GM19043 (cell line): ENCODE measurements at regions not wholly inside any gene's neighbourhood (a gene's known extent, or its start where the extent isn't known, plus 50 kb on each side); places are given as distances from the start of the nearest gene placed in this dataset.

Experiments
- ATAC-seq: cut with Tn5 transposase; IDR thresholded peaks from one replicate; pipeline ENCODE4 v1.9.1; 2021; ENCODE audit warnings: low read depth; ENCODE audit not compliant: unreplicated experiment

GRCh38 chr9:90979138-90979551, 177.5 kb downstream of the SYK start:
- no peak for ATAC-seq

DNA sequence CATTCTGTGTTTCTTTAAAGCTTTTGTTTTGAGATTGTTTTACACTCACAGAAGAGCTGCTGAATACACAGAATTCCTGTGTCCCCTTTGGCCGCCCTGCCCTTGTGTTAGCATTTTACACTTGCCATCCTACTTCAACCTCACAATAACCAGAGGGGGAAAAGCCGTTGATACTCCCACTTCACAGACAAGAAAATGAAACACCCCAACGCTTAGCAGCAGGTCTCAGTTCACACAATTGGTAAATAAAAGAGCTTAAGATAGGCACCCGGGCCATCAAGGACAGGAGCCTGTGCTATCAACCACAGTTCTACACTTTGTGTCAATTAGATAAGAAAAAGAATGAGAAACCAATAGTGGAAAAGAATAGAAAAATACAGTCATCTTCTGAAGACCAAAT, 178.0 kb downstream of the SYK start:
- ATAC-seq = no peak

- no peak for ATAC-seq
These were observed 180.1 kb downstream of the SYK start for GRCh38 chr9:90981726-90982125.

- no peak for ATAC-seq
These were observed 181.8 kb downstream of the SYK start for GRCh38 chr9:90983394-90983793.

- no peak for ATAC-seq
These were observed 184.0 kb downstream of the SYK start for GRCh38 chr9:90985631-90986030.

DNA sequence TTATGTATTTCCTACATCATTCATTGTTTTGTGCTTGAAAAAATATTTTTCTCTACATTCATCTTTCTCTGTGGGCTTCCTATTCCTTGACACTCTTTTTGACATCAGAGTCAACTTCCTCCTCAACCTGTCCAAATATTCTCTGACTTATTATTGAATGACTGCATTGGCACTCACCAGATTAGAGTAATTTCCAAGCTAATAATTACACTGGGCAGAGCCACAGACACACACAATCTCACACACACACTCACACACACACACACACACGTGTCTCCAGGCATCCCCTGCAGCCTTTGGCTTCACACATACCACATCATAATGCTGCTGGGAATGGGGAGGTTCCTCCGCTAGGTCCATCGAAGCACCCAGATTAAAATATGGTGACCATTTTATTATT, 184.5 kb downstream of the SYK start:
- ATAC-seq = no peak

DNA sequence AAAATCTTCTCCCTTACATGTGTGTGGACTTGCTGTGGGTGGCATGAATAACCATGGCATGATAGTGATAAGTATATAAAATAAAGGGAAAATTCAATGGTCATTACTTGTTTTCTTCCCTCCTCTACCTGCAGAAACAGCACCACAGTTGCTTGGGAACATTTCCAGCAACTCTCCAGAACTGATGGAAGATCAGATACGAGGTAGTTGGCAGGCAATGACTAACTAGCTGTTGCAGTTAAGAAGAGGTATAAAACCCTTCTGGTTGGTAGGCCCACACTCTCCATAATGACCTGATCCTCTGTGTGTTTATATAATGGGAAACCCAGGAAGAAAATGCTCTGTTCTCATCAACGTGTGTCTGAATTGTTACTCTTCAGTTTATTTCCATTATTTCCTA, 185.9 kb downstream of the SYK start:
- ATAC-seq = no peak

DNA sequence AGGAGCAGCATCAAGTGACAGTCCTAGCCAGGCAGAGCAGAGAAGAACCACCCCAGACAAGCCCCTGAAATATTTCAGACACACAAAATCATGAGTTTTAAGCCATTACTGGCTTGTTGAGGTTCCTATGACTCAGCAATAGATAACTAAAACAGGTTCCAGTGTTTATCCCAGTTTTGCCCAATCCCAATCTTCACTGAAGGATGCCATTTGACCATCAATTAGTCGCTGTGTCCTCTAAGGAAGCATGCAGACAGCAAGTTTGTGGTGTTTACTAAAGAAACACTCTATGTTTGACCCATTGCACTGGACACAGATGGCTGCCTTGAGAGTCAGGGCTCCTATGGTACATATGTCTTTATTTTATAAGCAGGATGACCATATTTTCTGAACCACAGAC, 186.7 kb downstream of the SYK start:
- ATAC-seq = no peak

DNA sequence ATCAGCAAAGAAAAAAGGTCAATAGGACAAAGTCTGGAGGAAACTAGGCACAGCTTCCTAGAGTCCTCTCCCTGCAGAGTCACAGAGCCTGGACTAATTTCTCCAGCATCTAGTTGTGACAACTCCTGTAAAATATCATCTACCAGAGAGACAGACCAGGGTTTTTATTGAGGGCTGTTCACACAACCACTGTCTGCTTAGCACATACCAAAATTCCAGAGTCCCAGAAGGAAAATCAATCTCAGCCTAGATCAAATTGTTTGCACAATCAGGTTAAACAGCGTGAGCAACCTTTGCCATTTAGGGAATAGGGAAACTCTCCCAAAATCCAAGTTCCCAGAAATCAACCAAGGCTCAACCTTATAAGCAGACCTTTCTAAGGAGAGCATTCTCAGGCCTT, 190.3 kb downstream of the SYK start:
- ATAC-seq = no peak

- ATAC-seq = no peak
These were observed 193.9 kb downstream of the SYK start for GRCh38 chr9:90995516-90995915.

GRCh38 chr9:90996154-90997065, 194.8 kb downstream of the SYK start:
- no peak for ATAC-seq

DNA sequence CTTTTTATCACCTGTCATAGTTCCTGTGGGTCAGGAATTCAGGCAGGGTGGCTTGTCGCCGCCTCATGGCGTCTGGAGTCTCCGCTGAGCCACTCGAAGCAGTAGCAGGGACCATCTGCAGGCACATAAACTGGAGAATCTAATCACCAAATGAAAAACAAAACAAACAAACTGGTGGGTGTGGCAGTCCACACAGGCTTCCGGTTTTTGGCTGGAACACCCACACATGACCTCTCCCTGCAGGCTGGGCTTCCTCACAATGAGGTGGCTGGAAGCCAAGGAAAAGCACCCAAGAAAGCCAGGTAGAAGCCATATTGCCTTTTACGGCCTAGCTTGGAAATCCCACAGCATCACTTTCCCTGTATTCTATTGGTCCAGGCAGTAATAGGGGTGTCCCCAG, 197.0 kb downstream of the SYK start:
- no peak for ATAC-seq

GRCh38 chr9:90999425-91000397, 198.1 kb downstream of the SYK start:
- no peak for ATAC-seq

DNA sequence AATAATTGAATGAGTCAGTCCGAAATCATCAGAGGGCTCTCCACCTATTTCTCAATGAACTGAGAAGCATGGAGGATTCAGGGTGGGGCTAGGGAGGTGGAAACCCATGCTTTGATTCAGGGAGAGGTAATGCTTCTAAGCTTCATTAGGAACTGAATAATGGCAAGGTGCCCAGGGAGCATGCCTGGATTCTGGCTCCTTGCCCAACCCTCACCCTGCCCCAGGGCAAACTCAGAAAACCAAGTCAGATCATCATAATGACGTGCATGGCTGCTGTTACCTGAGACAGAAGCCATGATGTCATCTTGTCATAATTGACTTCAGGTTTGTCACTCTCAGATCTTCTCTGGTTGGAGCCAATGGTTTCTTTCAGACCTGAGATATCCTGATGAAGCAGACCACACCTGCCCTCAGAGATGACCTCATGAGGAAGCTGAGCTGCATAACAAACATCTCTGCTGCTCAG, 199.6 kb downstream of the SYK start:
- no peak for ATAC-seq

- no peak for ATAC-seq
These were observed 202.9 kb downstream of the SYK start for GRCh38 chr9:91004484-91004883.

GRCh38 chr9:91004992-91005391, 203.4 kb downstream of the SYK start:
- no peak for ATAC-seq

- no peak for ATAC-seq
These were observed 204.4 kb downstream of the SYK start for GRCh38 chr9:91006046-91006445.

DNA sequence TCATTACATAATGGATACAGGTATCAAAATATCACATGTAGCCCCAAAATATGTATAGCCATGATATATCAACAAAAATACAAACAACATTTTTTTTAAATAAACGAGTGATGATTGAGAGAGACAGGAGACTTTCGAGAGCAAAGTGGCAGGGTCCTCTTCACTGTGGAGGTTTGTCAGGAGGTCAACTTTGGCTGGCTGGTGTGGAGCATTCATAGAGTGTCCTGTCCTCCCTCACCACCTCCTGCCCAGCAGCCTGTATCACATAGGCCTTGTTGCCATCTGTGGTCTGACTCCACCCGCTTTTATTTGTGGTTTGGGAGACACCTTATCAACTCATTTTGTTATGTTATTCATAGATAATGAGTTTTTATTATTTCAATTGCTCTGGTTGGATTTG, 206.9 kb downstream of the SYK start:
- ATAC-seq = no peak

DNA sequence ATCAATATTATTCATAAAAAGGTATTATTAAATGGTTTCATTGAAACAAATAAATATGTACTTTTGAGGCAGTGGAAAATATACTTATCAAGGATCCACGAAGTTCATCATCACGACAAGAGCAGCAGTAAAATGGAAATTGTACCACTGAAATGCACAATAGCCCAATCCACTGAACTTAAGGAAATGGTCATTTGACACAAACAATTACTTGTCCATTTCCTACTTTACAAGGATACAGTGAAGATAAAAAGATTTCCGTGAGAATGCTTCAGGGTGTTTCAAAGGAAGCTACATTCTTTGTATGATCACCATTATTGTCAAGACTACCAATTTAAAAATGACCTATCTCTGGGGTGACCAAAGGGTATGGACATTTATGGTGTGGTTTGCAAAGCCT, 210.3 kb downstream of the SYK start:
- no peak for ATAC-seq

- ATAC-seq = no peak
These were observed 211.6 kb downstream of the SYK start for GRCh38 chr9:91012933-91013841.
